Neural progenitor cell (in vitro differentiated cells): ENCODE measurements at regions not wholly inside any gene's neighbourhood (a gene's known extent, or its start where the extent isn't known, plus 50 kb on each side); places are given as distances from the start of the nearest gene placed in this dataset.

Experiments
- EZH2 ChIP-seq: fragments of 200-600 bp; sonication (generic); IDR thresholded peaks from 2 replicates; pipeline ENCODE4 v1.6.1; 2017; ENCODE audit warnings: antibody characterized with exemption, mild to moderate bottlenecking, moderate library complexity
- TF ChIP-seq, protein P1 (sequence below): fragments of 200-600 bp; sonication (generic); IDR thresholded peaks from 2 replicates; pipeline ENCODE4 v1.5.1; 2017; ENCODE audit warnings: antibody characterized with exemption, mild to moderate bottlenecking

DNA sequence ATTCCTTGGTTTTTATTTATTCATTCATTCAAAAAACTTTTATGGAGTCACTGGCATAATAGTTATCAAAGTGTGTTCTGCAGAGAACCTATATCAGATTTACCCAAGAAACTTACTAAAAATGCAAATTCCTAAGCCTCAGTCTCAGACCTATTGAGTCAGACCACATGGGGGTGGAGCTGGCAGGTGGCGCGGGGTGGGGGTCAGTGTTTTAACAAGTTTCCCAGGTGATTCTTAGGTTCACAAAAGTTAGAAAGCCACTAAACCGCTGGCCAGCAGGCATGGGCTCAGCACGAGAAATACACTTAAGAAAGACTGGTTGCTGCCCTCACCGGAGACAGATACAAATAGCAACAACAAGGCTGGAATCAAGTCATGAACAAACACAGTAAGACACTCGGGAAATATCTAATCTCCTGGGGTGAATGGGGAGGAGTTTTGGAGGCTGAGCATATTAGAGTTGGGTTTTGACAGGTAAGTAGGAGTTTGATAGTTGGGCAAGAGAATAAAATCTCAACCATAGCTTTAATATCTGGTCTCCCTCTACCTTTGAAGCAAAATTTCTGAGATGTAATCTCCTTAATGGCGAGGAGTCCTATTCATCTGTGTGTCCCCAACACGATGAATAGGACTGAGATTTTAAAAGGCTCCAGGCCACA, 167.5 kb upstream of the NECTIN1 start:
- TF ChIP-seq, protein P1, sequence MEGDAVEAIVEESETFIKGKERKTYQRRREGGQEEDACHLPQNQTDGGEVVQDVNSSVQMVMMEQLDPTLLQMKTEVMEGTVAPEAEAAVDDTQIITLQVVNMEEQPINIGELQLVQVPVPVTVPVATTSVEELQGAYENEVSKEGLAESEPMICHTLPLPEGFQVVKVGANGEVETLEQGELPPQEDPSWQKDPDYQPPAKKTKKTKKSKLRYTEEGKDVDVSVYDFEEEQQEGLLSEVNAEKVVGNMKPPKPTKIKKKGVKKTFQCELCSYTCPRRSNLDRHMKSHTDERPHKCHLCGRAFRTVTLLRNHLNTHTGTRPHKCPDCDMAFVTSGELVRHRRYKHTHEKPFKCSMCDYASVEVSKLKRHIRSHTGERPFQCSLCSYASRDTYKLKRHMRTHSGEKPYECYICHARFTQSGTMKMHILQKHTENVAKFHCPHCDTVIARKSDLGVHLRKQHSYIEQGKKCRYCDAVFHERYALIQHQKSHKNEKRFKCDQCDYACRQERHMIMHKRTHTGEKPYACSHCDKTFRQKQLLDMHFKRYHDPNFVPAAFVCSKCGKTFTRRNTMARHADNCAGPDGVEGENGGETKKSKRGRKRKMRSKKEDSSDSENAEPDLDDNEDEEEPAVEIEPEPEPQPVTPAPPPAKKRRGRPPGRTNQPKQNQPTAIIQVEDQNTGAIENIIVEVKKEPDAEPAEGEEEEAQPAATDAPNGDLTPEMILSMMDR, result no peak
- TF ChIP-seq EZH2, result no peak
